ENCODE measurements at regions not wholly inside any gene's neighbourhood (a gene's known extent, or its start where the extent isn't known, plus 50 kb on each side); places are given as distances from the start of the nearest gene placed in this dataset.

DNA sequence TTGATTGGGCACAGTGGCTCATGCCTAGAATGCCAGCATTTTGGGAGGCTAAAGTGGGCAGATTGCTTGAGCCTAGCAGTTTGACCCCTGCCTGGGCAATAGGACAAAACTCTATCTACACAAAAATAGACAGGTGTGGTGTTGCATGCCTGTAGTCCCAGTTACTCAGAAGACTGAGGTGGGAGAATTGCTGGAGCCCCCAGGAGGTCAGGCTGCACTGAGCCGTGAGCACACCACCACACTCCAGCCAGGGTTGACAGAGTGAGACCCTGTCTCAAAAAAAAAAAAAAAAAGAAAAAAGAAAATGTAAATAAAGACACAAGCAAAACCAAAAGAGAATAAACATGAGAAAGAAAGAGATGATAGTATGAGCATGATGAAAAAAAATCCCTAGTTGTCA is 802.4 kb upstream of the ANO3 start:
- TF ChIP-seq, protein P1, sequence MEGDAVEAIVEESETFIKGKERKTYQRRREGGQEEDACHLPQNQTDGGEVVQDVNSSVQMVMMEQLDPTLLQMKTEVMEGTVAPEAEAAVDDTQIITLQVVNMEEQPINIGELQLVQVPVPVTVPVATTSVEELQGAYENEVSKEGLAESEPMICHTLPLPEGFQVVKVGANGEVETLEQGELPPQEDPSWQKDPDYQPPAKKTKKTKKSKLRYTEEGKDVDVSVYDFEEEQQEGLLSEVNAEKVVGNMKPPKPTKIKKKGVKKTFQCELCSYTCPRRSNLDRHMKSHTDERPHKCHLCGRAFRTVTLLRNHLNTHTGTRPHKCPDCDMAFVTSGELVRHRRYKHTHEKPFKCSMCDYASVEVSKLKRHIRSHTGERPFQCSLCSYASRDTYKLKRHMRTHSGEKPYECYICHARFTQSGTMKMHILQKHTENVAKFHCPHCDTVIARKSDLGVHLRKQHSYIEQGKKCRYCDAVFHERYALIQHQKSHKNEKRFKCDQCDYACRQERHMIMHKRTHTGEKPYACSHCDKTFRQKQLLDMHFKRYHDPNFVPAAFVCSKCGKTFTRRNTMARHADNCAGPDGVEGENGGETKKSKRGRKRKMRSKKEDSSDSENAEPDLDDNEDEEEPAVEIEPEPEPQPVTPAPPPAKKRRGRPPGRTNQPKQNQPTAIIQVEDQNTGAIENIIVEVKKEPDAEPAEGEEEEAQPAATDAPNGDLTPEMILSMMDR (IDR thresholded peaks at IDR 0.05) = no peak
- TF ChIP-seq TCF12 (IDR thresholded peaks at IDR 0.05) = no peak
- no peak for TF ChIP-seq CHD2 (IDR thresholded peaks at IDR 0.05; ENCODE audit: low read length, partially characterized antibody)
- no peak for TF ChIP-seq MAX (IDR thresholded peaks at IDR 0.05; ENCODE audit: low read depth)
- TF ChIP-seq SMC3 (IDR thresholded peaks at IDR 0.05; ENCODE audit: low read depth, low read length) = no peak
- no peak for TF ChIP-seq EZH2phosphoT487 (IDR thresholded peaks at IDR 0.05; ENCODE audit: borderline replicate concordance, low read depth)
- no peak for TF ChIP-seq MEF2A (IDR thresholded peaks at IDR 0.05; ENCODE audit: borderline replicate concordance, low read depth)
- no peak for TF ChIP-seq RXRA (IDR thresholded peaks at IDR 0.05; ENCODE audit: borderline replicate concordance, low read depth)
- TF ChIP-seq GABPA (IDR thresholded peaks at IDR 0.05; ENCODE audit: low read depth) = no peak

Measured in SK-N-SH (cell line).